Body of pancreas (tissue), 4 donors: ENCODE measurements at regions not wholly inside any gene's neighbourhood (a gene's known extent, or its start where the extent isn't known, plus 50 kb on each side); places are given as distances from the start of the nearest gene placed in this dataset.

Source experiments
- POLR2A ChIP-seq, 3 donors: fragments of 450-650 bp; IDR thresholded peaks; one replicate each; pipeline ENCODE4 v1.6.1; 2016; ENCODE audit warnings: antibody characterized with exemption in 3 of 3, mild to moderate bottlenecking in 2 of 3
- TF ChIP-seq, protein P1 (sequence below), 7 experiments: fragments of 450-650 bp in 4 of 7; fragments of 200-600 bp in 3 of 7; sonication (generic) in 3 of 7; IDR thresholded peaks; one replicate each; pipeline ENCODE4 v1.5.1; 2016 to 2019; ENCODE audit warnings: antibody characterized with exemption in 7 of 7

DNA sequence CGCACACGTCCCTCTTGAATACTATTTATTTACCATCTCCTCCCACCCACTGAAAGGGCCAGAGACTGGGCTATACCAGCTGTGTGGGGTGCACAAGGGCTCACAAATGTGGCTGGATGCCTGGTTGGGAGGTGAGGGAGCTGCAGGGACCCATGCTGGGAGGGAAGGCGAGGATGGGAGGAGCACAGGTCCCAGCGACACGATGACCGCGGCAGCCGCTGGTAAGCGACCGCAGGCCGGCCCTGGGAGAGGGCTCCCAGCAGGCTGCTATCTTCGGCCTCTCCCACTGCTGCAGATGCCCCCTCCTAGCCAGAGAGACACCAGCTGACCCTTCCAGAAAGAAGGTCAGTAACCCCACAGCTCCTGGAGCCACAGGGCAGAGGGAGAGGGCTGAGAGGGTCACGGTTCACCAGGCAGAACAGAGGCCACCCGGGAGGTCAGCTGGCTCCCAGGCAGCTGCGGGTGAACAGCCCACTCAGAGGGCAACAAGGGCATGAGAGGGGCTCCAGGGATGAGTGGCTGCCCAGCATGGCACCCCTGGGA, 163.9 kb downstream of the CRYBB2 start:
- TF ChIP-seq, protein P1, sequence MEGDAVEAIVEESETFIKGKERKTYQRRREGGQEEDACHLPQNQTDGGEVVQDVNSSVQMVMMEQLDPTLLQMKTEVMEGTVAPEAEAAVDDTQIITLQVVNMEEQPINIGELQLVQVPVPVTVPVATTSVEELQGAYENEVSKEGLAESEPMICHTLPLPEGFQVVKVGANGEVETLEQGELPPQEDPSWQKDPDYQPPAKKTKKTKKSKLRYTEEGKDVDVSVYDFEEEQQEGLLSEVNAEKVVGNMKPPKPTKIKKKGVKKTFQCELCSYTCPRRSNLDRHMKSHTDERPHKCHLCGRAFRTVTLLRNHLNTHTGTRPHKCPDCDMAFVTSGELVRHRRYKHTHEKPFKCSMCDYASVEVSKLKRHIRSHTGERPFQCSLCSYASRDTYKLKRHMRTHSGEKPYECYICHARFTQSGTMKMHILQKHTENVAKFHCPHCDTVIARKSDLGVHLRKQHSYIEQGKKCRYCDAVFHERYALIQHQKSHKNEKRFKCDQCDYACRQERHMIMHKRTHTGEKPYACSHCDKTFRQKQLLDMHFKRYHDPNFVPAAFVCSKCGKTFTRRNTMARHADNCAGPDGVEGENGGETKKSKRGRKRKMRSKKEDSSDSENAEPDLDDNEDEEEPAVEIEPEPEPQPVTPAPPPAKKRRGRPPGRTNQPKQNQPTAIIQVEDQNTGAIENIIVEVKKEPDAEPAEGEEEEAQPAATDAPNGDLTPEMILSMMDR (IDR thresholded peaks at IDR 0.05): no peak
- no peak for TF ChIP-seq POLR2A (IDR thresholded peaks at IDR 0.05)
